OCI-LY3 (cell line): ENCODE measurements at regions not wholly inside any gene's neighbourhood (a gene's known extent, or its start where the extent isn't known, plus 50 kb on each side); places are given as distances from the start of the nearest gene placed in this dataset.

ENCODE experiments used
- H2AFZ ChIP-seq: fragments of 200-600, 300-600 bp; shearing (Covaris generic); 2 replicates; pipeline ENCODE4 v1.6.0; 2014; ENCODE audit warnings: antibody characterized with exemption, low read depth, low read length
- H3K27ac ChIP-seq: fragments of 200-600, 300-600 bp; sonication (generic); 2 replicates; pipeline ENCODE4 v1.5.1; 2014; ENCODE audit warnings: mild to moderate bottlenecking, low read length, moderate library complexity, mixed read lengths
- H3K27me3 ChIP-seq: fragments of 200-600, 300-600 bp; sonication (generic); 2 replicates; pipeline ENCODE4 v1.6.1; 2014; ENCODE audit warnings: low read depth, low read length, mixed read lengths
- H3K36me3 ChIP-seq: fragments of 200-600, 300-600 bp; sonication (generic); replicated peaks from 2 replicates; pipeline ENCODE3; 2014; ENCODE audit warnings: low read depth, low read length, mixed read lengths
- H3K4me1 ChIP-seq: fragments of 300-600, 200-600 bp; sonication (generic); 2 replicates; pipeline ENCODE4 v1.6.1; 2014; ENCODE audit warnings: low read length, mixed read lengths
- H3K4me2 ChIP-seq: fragments of 200-600, 300-600 bp; sonication (generic); 2 replicates; pipeline ENCODE4 v1.6.1; 2014; ENCODE audit warnings: low read length, mixed read lengths
- H3K4me3 ChIP-seq: fragments of 300-600, 200-600 bp; sonication (generic); 2 replicates; pipeline ENCODE4 v1.5.1; 2014; ENCODE audit warnings: antibody characterized with exemption, mild to moderate bottlenecking, low read length, moderate library complexity
- H3K79me2 ChIP-seq: fragments of 300-600, 200-600 bp; shearing (Covaris generic); 2 replicates; pipeline ENCODE4 v1.6.1; 2014; ENCODE audit warnings: mild to moderate bottlenecking, low read length, mixed read lengths
- H3K9ac ChIP-seq: fragments of 300-600, 200-600 bp; shearing (Covaris generic); 2 replicates; pipeline ENCODE4 v1.6.0; 2014; ENCODE audit warnings: mild to moderate bottlenecking, low read length, moderate library complexity
- H3K9me3 ChIP-seq: fragments of 200-600, 300-600 bp; shearing (Covaris generic); 2 replicates; pipeline ENCODE4 v1.6.1; 2014; ENCODE audit warnings: low read length, mixed read lengths; ENCODE audit not compliant: insufficient read depth
- H4K20me1 ChIP-seq: fragments of 200-600, 300-600 bp; sonication (generic); 2 replicates; pipeline ENCODE4 v1.6.1; 2016; ENCODE audit warnings: low read length, mixed read lengths; ENCODE audit not compliant: insufficient read depth
- EZH2phosphoT487 ChIP-seq: fragments of 200-600 bp; shearing (Covaris generic); IDR thresholded peaks from 2 replicates; pipeline ENCODE4 v1.6.1; 2018; ENCODE audit warnings: antibody characterized with exemption, mixed run types, low read depth
- TF ChIP-seq, protein P1 (sequence below): fragments of 200-600, 300-600 bp; sonication (generic); IDR thresholded peaks from 2 replicates; pipeline ENCODE4 v1.5.1; 2014; ENCODE audit warnings: antibody characterized with exemption, low read length, low read depth

DNA sequence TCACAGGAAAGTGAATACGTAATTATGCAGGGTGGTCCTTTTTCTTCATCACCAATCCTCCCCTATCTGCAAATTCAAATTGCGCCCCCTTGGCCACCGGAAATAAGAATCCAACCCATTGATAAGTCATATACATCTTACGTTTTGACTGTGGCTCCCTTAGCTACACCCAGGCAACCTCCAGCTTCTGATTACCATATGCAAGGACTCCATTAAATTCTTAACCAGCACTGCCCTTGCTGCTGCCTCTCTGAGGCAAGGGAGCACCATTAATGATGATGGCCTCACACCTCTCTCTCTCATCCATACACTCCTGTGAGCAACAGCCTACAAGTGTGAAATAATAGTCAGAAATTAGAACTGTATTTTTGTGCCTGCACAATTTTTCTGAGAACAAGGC is 106.0 kb upstream of the NOCT start:
- Histone ChIP-seq H3K9me3 (no peaks in the 10 kb centered on the region), H3K4me1 (no peaks in the 10 kb centered on the region), H3K27me3 (no peaks in the 10 kb centered on the region), H3K79me2 (no peaks in the 10 kb centered on the region), H3K27ac (no peak overlapping the region), H3K9ac (no peak overlapping the region), H3K4me2 (no peak overlapping the region), H3K36me3 (no peaks in the 10 kb centered on the region), H3K4me3 (no peak overlapping the region), H2AFZ (0 out of 2 replicates have a peak overlapping the region, but pooled peaks have one; percentile 19), H4K20me1 (no peaks in the 10 kb centered on the region)
- no peak for TF ChIP-seq EZH2phosphoT487
- TF ChIP-seq, protein P1, sequence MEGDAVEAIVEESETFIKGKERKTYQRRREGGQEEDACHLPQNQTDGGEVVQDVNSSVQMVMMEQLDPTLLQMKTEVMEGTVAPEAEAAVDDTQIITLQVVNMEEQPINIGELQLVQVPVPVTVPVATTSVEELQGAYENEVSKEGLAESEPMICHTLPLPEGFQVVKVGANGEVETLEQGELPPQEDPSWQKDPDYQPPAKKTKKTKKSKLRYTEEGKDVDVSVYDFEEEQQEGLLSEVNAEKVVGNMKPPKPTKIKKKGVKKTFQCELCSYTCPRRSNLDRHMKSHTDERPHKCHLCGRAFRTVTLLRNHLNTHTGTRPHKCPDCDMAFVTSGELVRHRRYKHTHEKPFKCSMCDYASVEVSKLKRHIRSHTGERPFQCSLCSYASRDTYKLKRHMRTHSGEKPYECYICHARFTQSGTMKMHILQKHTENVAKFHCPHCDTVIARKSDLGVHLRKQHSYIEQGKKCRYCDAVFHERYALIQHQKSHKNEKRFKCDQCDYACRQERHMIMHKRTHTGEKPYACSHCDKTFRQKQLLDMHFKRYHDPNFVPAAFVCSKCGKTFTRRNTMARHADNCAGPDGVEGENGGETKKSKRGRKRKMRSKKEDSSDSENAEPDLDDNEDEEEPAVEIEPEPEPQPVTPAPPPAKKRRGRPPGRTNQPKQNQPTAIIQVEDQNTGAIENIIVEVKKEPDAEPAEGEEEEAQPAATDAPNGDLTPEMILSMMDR: no peak

- Histone ChIP-seq H3K27me3 (no peaks in the 10 kb centered on the region), H3K27ac (no peak overlapping the region), H3K36me3 (no peaks in the 10 kb centered on the region), H2AFZ (no peak overlapping the region), H3K79me2 (no peaks in the 10 kb centered on the region), H3K9ac (no peak overlapping the region), H3K4me3 (no peak overlapping the region), H4K20me1 (no peaks in the 10 kb centered on the region), H3K9me3 (no peaks in the 10 kb centered on the region), H3K4me1 (no peaks in the 10 kb centered on the region), H3K4me2 (no peak overlapping the region)
- TF ChIP-seq, protein P1: no peak
- TF ChIP-seq EZH2phosphoT487: no peak
These were observed 107.4 kb upstream of the NOCT start for GRCh38 chr4:138908134-138908533.

DNA sequence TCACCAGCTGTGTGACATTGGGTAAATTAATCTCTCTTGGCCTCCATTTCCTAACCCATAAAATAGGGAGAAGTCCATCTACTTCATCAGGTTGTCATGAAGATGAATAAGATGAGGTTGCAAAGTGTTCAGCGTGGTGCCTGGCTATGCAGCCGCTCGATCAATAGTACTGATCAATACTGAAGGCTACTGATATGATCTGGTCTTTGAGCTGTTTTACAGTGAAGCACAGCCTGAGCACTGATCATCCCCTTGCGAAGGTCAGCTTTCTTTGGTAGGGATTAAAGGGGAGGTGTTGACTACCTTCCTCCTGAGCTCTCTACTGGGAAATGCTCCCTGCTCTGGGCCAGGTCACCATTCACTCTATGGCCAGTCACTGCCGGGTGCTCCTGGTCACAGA is 108.4 kb upstream of the NOCT start:
- no peak for TF ChIP-seq EZH2phosphoT487
- TF ChIP-seq, protein P1: no peak
- H3K27me3 ChIP-seq: no peaks in the 10 kb centered on the region
- no peak overlapping the region for H2AFZ ChIP-seq
- H3K27ac ChIP-seq: no peak overlapping the region
- no peak overlapping the region for H3K9ac ChIP-seq
- no peak overlapping the region for H3K4me3 ChIP-seq
- no peaks in the 10 kb centered on the region for H3K36me3 ChIP-seq
- H3K4me2 ChIP-seq: no peak overlapping the region
- no peaks in the 10 kb centered on the region for H4K20me1 ChIP-seq
- no peaks in the 10 kb centered on the region for H3K4me1 ChIP-seq
- H3K9me3 ChIP-seq: no peaks in the 10 kb centered on the region
- H3K79me2 ChIP-seq: no peaks in the 10 kb centered on the region

DNA sequence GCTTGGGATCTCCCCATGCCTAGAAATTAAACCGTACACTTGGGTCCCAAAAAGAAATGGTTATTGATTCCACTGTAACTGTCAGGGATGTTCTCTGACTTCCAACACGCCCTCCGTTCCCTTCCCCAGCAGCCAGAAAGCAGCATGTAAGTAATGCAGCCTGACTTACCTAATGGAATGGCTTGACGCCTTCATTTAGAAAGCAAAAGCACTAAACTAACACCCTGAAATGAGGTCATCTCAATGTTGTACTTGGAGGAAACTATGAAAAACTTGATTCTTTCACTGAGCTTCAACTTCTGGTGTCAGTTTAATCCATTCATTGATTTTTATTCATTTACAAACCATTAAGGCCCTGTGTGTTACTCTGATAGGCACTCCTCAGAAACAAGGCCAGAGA is 110.8 kb upstream of the NOCT start:
- Histone ChIP-seq H3K27ac (no peak overlapping the region), H3K9me3 (no peaks in the 10 kb centered on the region), H3K36me3 (no peaks in the 10 kb centered on the region), H2AFZ (no peak overlapping the region), H3K9ac (no peak overlapping the region), H3K4me2 (no peak overlapping the region), H3K27me3 (no peaks in the 10 kb centered on the region), H3K4me3 (no peak overlapping the region), H3K79me2 (no peaks in the 10 kb centered on the region), H4K20me1 (no peaks in the 10 kb centered on the region), H3K4me1 (no peaks in the 10 kb centered on the region)
- no peak for TF ChIP-seq EZH2phosphoT487
- TF ChIP-seq, protein P1: no peak
